Head of caudate nucleus (tissue), 42 donors: ENCODE measurements at regions not wholly inside any gene's neighbourhood (a gene's known extent, or its start where the extent isn't known, plus 50 kb on each side); places are given as distances from the start of the nearest gene placed in this dataset.
"Not testable (repeated sequence)": the region's sequence is repeated elsewhere in the genome, so short reads cannot be mapped to it uniquely, and the experiment has no call there.

ENCODE experiments used
- DNase-seq, 42 donors: peaks; one replicate each; pipeline versions ENCODE4 v3.0.0 to v3.0.0-alpha.2; 2020 to 2021; ENCODE audit warnings: mixed read lengths in 7 of 42
- intact Hi-C: fragments of 100-400 bp; cut with DNase I; formaldehyde crosslinking; loops from one replicate; pipeline ENCODE4 v1.15.0; 2022

GRCh38 chr20:22529150-22530019, 55.0 kb downstream of the FOXA2 start:
- intact Hi-C loops: no loop called here
- no peak for DNase-seq

GRCh38 chr20:22526512-22527012, 57.8 kb downstream of the FOXA2 start:
- DNase-seq: no peak
- intact Hi-C loops: no loop called here

- intact Hi-C loops: no loop called here
- DNase-seq: no peak
Observed at GRCh38 chr20:22525821-22526220, 58.6 kb downstream of the FOXA2 start.

GRCh38 chr20:22525069-22525820, 59.1 kb downstream of the FOXA2 start:
- DNase-seq: no peak
- intact Hi-C loops: no loop called here

GRCh38 chr20:22524393-22525015, 59.9 kb downstream of the FOXA2 start:
- DNase-seq: no peak
- intact Hi-C loops: no loop called here

- DNase-seq: no peak
- intact Hi-C loops: no loop called here
Observed at GRCh38 chr20:22523499-22524392, 60.6 kb downstream of the FOXA2 start.

- intact Hi-C loops: no loop called here
Observed at GRCh38 chr20:22523128-22523498, 61.3 kb downstream of the FOXA2 start.

GRCh38 chr20:22522701-22523100, 61.7 kb downstream of the FOXA2 start:
- DNase-seq: no peak
- intact Hi-C loops: no loop called here

More at GRCh38 chr20:22523128-22523498, 61.3 kb downstream of the FOXA2 start:
- DNase-seq: no peak

- DNase-seq, intact Hi-C loops: not testable (repeated sequence)
Observed at GRCh38 chr20:22521940-22522339, 62.4 kb downstream of the FOXA2 start.

- intact Hi-C loops: no loop called here
- no peak for DNase-seq
Observed at GRCh38 chr20:22520381-22520780, 64.0 kb downstream of the FOXA2 start.

GRCh38 chr20:22515264-22515663, 69.1 kb downstream of the FOXA2 start:
- intact Hi-C loops: no loop called here

GRCh38 chr20:22513574-22513973, 70.8 kb downstream of the FOXA2 start:
- intact Hi-C loops: no loop called here
- no peak for DNase-seq

More at GRCh38 chr20:22515264-22515663, 69.1 kb downstream of the FOXA2 start:
- no peak for DNase-seq

- intact Hi-C loops: no loop called here
- DNase-seq: no peak
Observed at GRCh38 chr20:22512911-22513489, 71.4 kb downstream of the FOXA2 start.

- intact Hi-C loops: no loop called here
- peak in 1 of 42 donors; percentile 24 for DNase-seq
Observed at GRCh38 chr20:22511943-22512910, 72.1 kb downstream of the FOXA2 start.

GRCh38 chr20:22509843-22510147, 74.6 kb downstream of the FOXA2 start:
- intact Hi-C loops: no loop called here

GRCh38 chr20:22509090-22509842, 75.1 kb downstream of the FOXA2 start:
- DNase-seq: no peak
- intact Hi-C loops: no loop called here

More at GRCh38 chr20:22509843-22510147, 74.6 kb downstream of the FOXA2 start:
- no peak for DNase-seq

GRCh38 chr20:22508426-22508825, 75.9 kb downstream of the FOXA2 start:
- intact Hi-C loops: no loop called here
- no peak for DNase-seq
